Trophoblast cell (in vitro differentiated cells and primary cell): ENCODE measurements at regions not wholly inside any gene's neighbourhood (a gene's known extent, or its start where the extent isn't known, plus 50 kb on each side); places are given as distances from the start of the nearest gene placed in this dataset.

Experiments used
- DNase-seq, 2 donors: peaks; one replicate each; pipeline ENCODE4 v3.0.0-alpha.2; 2016
- H2AFZ ChIP-seq: 2 replicates; pipeline ENCODE4 v1.6.1; 2013; ENCODE audit warnings: low read length, moderate library complexity, mild to moderate bottlenecking; ENCODE audit not compliant: insufficient read depth, poor library complexity
- H2AK5ac ChIP-seq: 2 replicates; pipeline ENCODE4 v1.6.1; 2013; ENCODE audit warnings: mild to moderate bottlenecking, low read length
- H2BK120ac ChIP-seq: 2 replicates; pipeline ENCODE4 v1.6.1; 2013; ENCODE audit warnings: low read length, mild to moderate bottlenecking, moderate library complexity; ENCODE audit not compliant: insufficient read depth, poor library complexity
- H2BK12ac ChIP-seq: 2 replicates; pipeline ENCODE4 v1.6.1; 2013; ENCODE audit warnings: mild to moderate bottlenecking, low read length, moderate library complexity
- H2BK5ac ChIP-seq: 2 replicates; pipeline ENCODE4 v1.6.1; 2013; ENCODE audit warnings: low read length, low read depth, moderate library complexity, mild to moderate bottlenecking; ENCODE audit not compliant: poor library complexity
- H3K14ac ChIP-seq: 2 replicates; pipeline ENCODE4 v1.6.1; 2013; ENCODE audit warnings: mild to moderate bottlenecking, low read length
- H3K18ac ChIP-seq: 2 replicates; pipeline ENCODE4 v1.6.1; 2013; ENCODE audit warnings: mild to moderate bottlenecking, low read length
- H3K23ac ChIP-seq: 2 replicates; pipeline ENCODE4 v1.6.1; 2013; ENCODE audit warnings: low read length
- H3K27ac ChIP-seq: 2 replicates; pipeline ENCODE4 v1.5.1; 2013; ENCODE audit warnings: low read depth, mild to moderate bottlenecking, inconsistent platforms, low read length, moderate library complexity
- H3K27me3 ChIP-seq: 2 replicates; pipeline ENCODE4 v1.6.1; 2013; ENCODE audit warnings: inconsistent platforms, mild to moderate bottlenecking, low read length, moderate library complexity; ENCODE audit not compliant: insufficient read depth
- H3K36me3 ChIP-seq, 2 experiments: 1 replicate in 1 of 2; 2 replicates in 1 of 2; pipeline ENCODE4 v1.6.1; 2013; ENCODE audit warnings: low read length in 2 of 2, mild to moderate bottlenecking in 2 of 2, moderate library complexity in 1 of 2; ENCODE audit not compliant: insufficient read depth in 2 of 2, control insufficient read depth in 1 of 2
- H3K4ac ChIP-seq: 2 replicates; pipeline ENCODE4 v1.6.1; 2013; ENCODE audit warnings: low read depth, mild to moderate bottlenecking, low read length, moderate library complexity
- H3K4me1 ChIP-seq, 2 experiments: 1 replicate in 1 of 2; 2 replicates in 1 of 2; pipeline ENCODE4 v1.6.1; 2013; ENCODE audit warnings: low read length in 2 of 2, mild to moderate bottlenecking in 2 of 2, moderate library complexity in 1 of 2; ENCODE audit not compliant: insufficient read depth in 2 of 2, control insufficient read depth in 1 of 2
- H3K4me2 ChIP-seq: 2 replicates; pipeline ENCODE4 v1.6.1; 2013; ENCODE audit warnings: inconsistent platforms, mild to moderate bottlenecking, low read length, moderate library complexity
- H3K4me3 ChIP-seq: 2 replicates; pipeline ENCODE4 v1.5.1; 2013; ENCODE audit warnings: mild to moderate bottlenecking, low read depth, low read length, inconsistent platforms
- H3K79me1 ChIP-seq: one replicate; pipeline ENCODE4 v1.6.1; 2013; ENCODE audit warnings: low read length
- H3K79me2 ChIP-seq: 2 replicates; pipeline ENCODE4 v1.6.1; 2013; ENCODE audit warnings: low read length, mild to moderate bottlenecking; ENCODE audit not compliant: control insufficient read depth, insufficient read depth, poor library complexity
- H3K9ac ChIP-seq: 2 replicates; pipeline ENCODE4 v1.6.1; 2013; ENCODE audit warnings: mild to moderate bottlenecking, low read length
- H3K9me3 ChIP-seq: 2 replicates; pipeline ENCODE4 v1.6.1; 2013; ENCODE audit warnings: low read depth, mild to moderate bottlenecking, control low read depth, inconsistent platforms, low read length; ENCODE audit not compliant: insufficient read depth
- H4K12ac ChIP-seq: 2 replicates; pipeline ENCODE4 v1.6.1; 2013; ENCODE audit warnings: low read depth, mild to moderate bottlenecking, low read length, moderate library complexity
- H4K8ac ChIP-seq: 2 replicates; pipeline ENCODE4 v1.6.1; 2013; ENCODE audit warnings: low read depth, mild to moderate bottlenecking, low read length, moderate library complexity
- H4K91ac ChIP-seq: one replicate; pipeline ENCODE4 v1.6.1; 2013; ENCODE audit warnings: low read depth, mild to moderate bottlenecking, low read length, moderate library complexity
- WGBS: extraction: QIAGEN DNeasy Blood & Tissue Kit; methylation state at CpG from one replicate; pipeline ENCODE4 v1.1.7; 2013; ENCODE audit warnings: missing lambda C conversion rate; ENCODE audit not compliant: insufficient read length, insufficient coverage; ENCODE audit errors: extremely low coverage; 5-methylcytosine and 5-hydroxymethylcytosine counted together

- H3K18ac ChIP-seq = no peak overlapping the region
- H2BK12ac ChIP-seq = no peak overlapping the region
- no peak for DNase-seq
- no peak overlapping the region for H3K4me2 ChIP-seq
- no peak overlapping the region for H3K4ac ChIP-seq
- H3K9me3 ChIP-seq = peaks cover 52% of the 10 kb centered on the region
- H3K4me1 ChIP-seq = no peaks in the 10 kb centered on the region
- H3K23ac ChIP-seq = no peak overlapping the region
- H3K36me3 ChIP-seq = no peaks in the 10 kb centered on the region
- H2AFZ ChIP-seq = no peak overlapping the region
- H4K8ac ChIP-seq = no peak overlapping the region
- H3K79me2 ChIP-seq = no peaks in the 10 kb centered on the region
- H4K12ac ChIP-seq = no peak overlapping the region
- H3K27me3 ChIP-seq = no peaks in the 10 kb centered on the region
- H3K79me1 ChIP-seq = no peaks in the 10 kb centered on the region
- H2AK5ac ChIP-seq = no peak overlapping the region
- H2BK120ac ChIP-seq = no peak overlapping the region
- H3K9ac ChIP-seq = no peak overlapping the region
- H4K91ac ChIP-seq = no peak overlapping the region
- H3K27ac ChIP-seq = no peak overlapping the region
- no peak overlapping the region for H3K4me3 ChIP-seq
- no peak overlapping the region for H2BK5ac ChIP-seq
- no peak overlapping the region for H3K14ac ChIP-seq
These were observed 1307.9 kb downstream of the UQCRFS1 start for GRCh38 chr19:27905074-27905473.

DNA sequence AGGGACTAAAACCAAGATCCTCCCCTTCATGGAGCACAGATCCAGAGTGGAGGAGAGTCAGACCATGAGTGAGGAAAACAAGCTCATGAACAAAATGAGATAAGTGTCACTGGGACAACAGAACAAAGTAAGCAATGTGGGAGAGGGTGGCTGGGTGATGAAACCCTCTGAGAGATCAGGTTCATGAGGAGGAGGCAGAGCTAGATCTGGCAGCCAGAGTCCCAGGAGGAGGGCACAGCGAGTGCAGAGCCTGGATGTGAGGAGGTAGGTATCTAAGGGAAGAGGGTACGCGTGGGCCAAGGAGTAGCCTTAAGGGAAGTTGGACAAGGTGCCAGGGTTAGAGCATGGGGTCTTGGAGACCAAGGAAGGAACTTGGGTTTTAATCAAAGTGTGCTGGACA is 1311.9 kb downstream of the UQCRFS1 start:
- no peak overlapping the region for H2BK12ac ChIP-seq
- H3K4me3 ChIP-seq = no peak overlapping the region
- no peaks in the 10 kb centered on the region for H3K79me1 ChIP-seq
- no peak overlapping the region for H4K91ac ChIP-seq
- H4K8ac ChIP-seq = no peak overlapping the region
- no peak overlapping the region for H3K23ac ChIP-seq
- no CpG with 5 or more reads among the region's 3 CpGs for WGBS
- H3K4me1 ChIP-seq = no peaks in the 10 kb centered on the region
- no peak overlapping the region for H3K18ac ChIP-seq
- no peak overlapping the region for H3K27ac ChIP-seq
- peaks cover 63% of the 10 kb centered on the region for H3K9me3 ChIP-seq
- no peak overlapping the region for H3K9ac ChIP-seq
- H3K4me2 ChIP-seq = no peak overlapping the region
- no peak overlapping the region for H2BK5ac ChIP-seq
- no peaks in the 10 kb centered on the region for H3K36me3 ChIP-seq
- no peak overlapping the region for H4K12ac ChIP-seq
- H2AFZ ChIP-seq = no peak overlapping the region
- H2AK5ac ChIP-seq = no peak overlapping the region
- no peak for DNase-seq
- no peak overlapping the region for H3K4ac ChIP-seq
- H3K79me2 ChIP-seq = no peaks in the 10 kb centered on the region
- no peaks in the 10 kb centered on the region for H3K27me3 ChIP-seq
- H2BK120ac ChIP-seq = no peak overlapping the region
- H3K14ac ChIP-seq = no peak overlapping the region

- no peak overlapping the region for H2AK5ac ChIP-seq
- H3K79me1 ChIP-seq = no peaks in the 10 kb centered on the region
- no peak overlapping the region for H4K12ac ChIP-seq
- no peak overlapping the region for H3K9ac ChIP-seq
- WGBS = no CpG with 5 or more reads among the region's 1 CpG
- H2BK5ac ChIP-seq = no peak overlapping the region
- no peaks in the 10 kb centered on the region for H3K36me3 ChIP-seq
- H3K4me3 ChIP-seq = no peak overlapping the region
- H3K9me3 ChIP-seq = peaks cover 72% of the 10 kb centered on the region
- H2BK12ac ChIP-seq = no peak overlapping the region
- DNase-seq = no peak
- no peaks in the 10 kb centered on the region for H3K79me2 ChIP-seq
- H3K23ac ChIP-seq = no peak overlapping the region
- H3K4me2 ChIP-seq = no peak overlapping the region
- H3K27me3 ChIP-seq = no peaks in the 10 kb centered on the region
- no peak overlapping the region for H3K14ac ChIP-seq
- H3K18ac ChIP-seq = no peak overlapping the region
- no peaks in the 10 kb centered on the region for H3K4me1 ChIP-seq
- H3K4ac ChIP-seq = no peak overlapping the region
- no peak overlapping the region for H2BK120ac ChIP-seq
- no peak overlapping the region for H2AFZ ChIP-seq
- no peak overlapping the region for H3K27ac ChIP-seq
- no peak overlapping the region for H4K8ac ChIP-seq
- no peak overlapping the region for H4K91ac ChIP-seq
These were observed 1316.9 kb downstream of the UQCRFS1 start for GRCh38 chr19:27896091-27896490.

GRCh38 chr19:27894906-27895754 is 1317.8 kb downstream of the UQCRFS1 start:
- Histone ChIP-seq H3K79me2 (no peaks in the 10 kb centered on the region), H2AK5ac (no peak overlapping the region), H4K8ac (no peak overlapping the region), H2BK120ac (no peak overlapping the region), H3K23ac (no peak overlapping the region), H3K27ac (no peak overlapping the region), H2BK12ac (no peak overlapping the region), H3K36me3 (no peaks in the 10 kb centered on the region), H3K4ac (no peak overlapping the region), H3K18ac (no peak overlapping the region), H2BK5ac (no peak overlapping the region), H4K12ac (no peak overlapping the region), H3K27me3 (no peaks in the 10 kb centered on the region), H3K4me3 (no peak overlapping the region), H3K4me2 (no peak overlapping the region), H3K9ac (no peak overlapping the region), H3K79me1 (no peaks in the 10 kb centered on the region), H3K4me1 (no peaks in the 10 kb centered on the region), H3K9me3 (peaks cover 73% of the 10 kb centered on the region), H3K14ac (no peak overlapping the region), H4K91ac (no peak overlapping the region), H2AFZ (no peak overlapping the region)
- DNase-seq = no peak
- WGBS = no CpG with 5 or more reads among the region's 12 CpGs
